Calu3 (cell line): ENCODE measurements at regions not wholly inside any gene's neighbourhood (a gene's known extent, or its start where the extent isn't known, plus 50 kb on each side); places are given as distances from the start of the nearest gene placed in this dataset.
"Not testable (repeated sequence)": the region's sequence is repeated elsewhere in the genome, so short reads cannot be mapped to it uniquely, and the experiment has no call there.

Source experiments
- BruUV-seq: library from RNA; stranded (reverse); fragments of 400-500 nt; replicated peaks from 2 replicates; lab custom pipeline; 2021; lab: Mats Ljungman, UMichigan
- CTCF ChIA-PET: fragments of 300-600 bp; sonication (Branson Sonifier 250); formaldehyde crosslinking; loops from one replicate; lab custom pipeline; 2022; ENCODE audit warnings: antibody characterized with exemption; lab: Charles Lee
- DNase-seq: peaks from one replicate; pipeline ENCODE4 v3.0.0; 2022
- H3K27ac Mint-ChIP-seq: one replicate; pipeline ENCODE4 v1.8.0; 2022; ENCODE audit warnings: mixed read lengths; ENCODE audit not compliant: unreplicated experiment
- H3K27me3 Mint-ChIP-seq: one replicate; pipeline ENCODE4 v1.8.0; 2022; ENCODE audit warnings: mixed read lengths; ENCODE audit not compliant: unreplicated experiment
- H3K36me3 Mint-ChIP-seq: one replicate; pipeline ENCODE4 v1.8.0; 2022; ENCODE audit warnings: mild to moderate bottlenecking, moderate library complexity, mixed read lengths; ENCODE audit not compliant: insufficient read depth, unreplicated experiment
- H3K4me1 Mint-ChIP-seq: one replicate; pipeline ENCODE4 v1.8.0; 2022; ENCODE audit warnings: mild to moderate bottlenecking, low read depth, mixed read lengths; ENCODE audit not compliant: unreplicated experiment
- H3K4me3 Mint-ChIP-seq: one replicate; pipeline ENCODE4 v1.8.0; 2022; ENCODE audit warnings: mild to moderate bottlenecking, low read depth, moderate library complexity, mixed read lengths; ENCODE audit not compliant: unreplicated experiment
- H3K9me3 Mint-ChIP-seq: one replicate; pipeline ENCODE4 v1.8.0; 2022; ENCODE audit warnings: low read depth, mixed read lengths; ENCODE audit not compliant: unreplicated experiment
- intact Hi-C: fragments of 100-400 bp; cut with micrococcal nuclease; formaldehyde crosslinking; loops from one replicate; pipeline ENCODE4 v1.10.0; 2022; ENCODE audit not compliant: unreplicated experiment
- TF ChIP-seq, protein P1 (sequence below): fragments of 200-600 bp; IDR thresholded peaks from one replicate; pipeline ENCODE4 v1.8.0; 2022; ENCODE audit warnings: antibody characterized with exemption; ENCODE audit not compliant: unreplicated experiment

GRCh38 chrX:63424063-63424462 lies 72.9 kb upstream of the SPIN4 start:
- peaks cover 5% of the 10 kb centered on the region for H3K36me3 Mint-ChIP-seq
- H3K4me1 Mint-ChIP-seq = peaks cover 11% of the 10 kb centered on the region
- TF ChIP-seq, protein P1, sequence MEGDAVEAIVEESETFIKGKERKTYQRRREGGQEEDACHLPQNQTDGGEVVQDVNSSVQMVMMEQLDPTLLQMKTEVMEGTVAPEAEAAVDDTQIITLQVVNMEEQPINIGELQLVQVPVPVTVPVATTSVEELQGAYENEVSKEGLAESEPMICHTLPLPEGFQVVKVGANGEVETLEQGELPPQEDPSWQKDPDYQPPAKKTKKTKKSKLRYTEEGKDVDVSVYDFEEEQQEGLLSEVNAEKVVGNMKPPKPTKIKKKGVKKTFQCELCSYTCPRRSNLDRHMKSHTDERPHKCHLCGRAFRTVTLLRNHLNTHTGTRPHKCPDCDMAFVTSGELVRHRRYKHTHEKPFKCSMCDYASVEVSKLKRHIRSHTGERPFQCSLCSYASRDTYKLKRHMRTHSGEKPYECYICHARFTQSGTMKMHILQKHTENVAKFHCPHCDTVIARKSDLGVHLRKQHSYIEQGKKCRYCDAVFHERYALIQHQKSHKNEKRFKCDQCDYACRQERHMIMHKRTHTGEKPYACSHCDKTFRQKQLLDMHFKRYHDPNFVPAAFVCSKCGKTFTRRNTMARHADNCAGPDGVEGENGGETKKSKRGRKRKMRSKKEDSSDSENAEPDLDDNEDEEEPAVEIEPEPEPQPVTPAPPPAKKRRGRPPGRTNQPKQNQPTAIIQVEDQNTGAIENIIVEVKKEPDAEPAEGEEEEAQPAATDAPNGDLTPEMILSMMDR = no peak
- intact Hi-C loops = loop anchor here (10.0 kb wide), 2 partner anchors 69 to 141 kb away; partner anchors contain the start of gene SPIN4
- CTCF ChIA-PET = no interaction called here
- BruUV-seq = no TSS peak
- no peak overlapping the region for H3K4me3 Mint-ChIP-seq
- H3K27me3 Mint-ChIP-seq = no peaks in the 10 kb centered on the region
- DNase-seq = peak; percentile 7
- no peaks in the 10 kb centered on the region for H3K9me3 Mint-ChIP-seq
- H3K27ac Mint-ChIP-seq = peak overlapping the region; percentile 22

DNA sequence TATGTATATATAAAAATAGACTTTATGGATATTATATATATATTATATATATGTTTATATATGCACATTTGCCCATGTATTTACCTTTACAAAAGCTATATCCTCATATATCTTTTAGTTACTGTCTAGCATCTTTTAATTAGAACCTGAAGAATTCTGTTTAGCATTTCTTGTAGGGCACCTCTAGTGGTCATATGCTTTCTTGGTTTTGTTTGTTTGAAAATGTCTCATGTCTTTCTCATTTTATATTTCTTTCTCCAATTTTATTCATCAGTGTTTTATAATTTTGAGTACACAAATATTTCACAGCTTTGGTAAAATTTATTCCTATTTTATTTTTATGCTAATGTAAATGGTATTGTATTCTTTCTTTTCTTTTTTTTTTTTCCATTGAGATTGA lies 70.3 kb upstream of the SPIN4 start:
- TF ChIP-seq, protein P1 = no peak
- Mint-ChIP-seq H3K27me3 (no peaks in the 10 kb centered on the region), H3K4me1 (peaks cover 11% of the 10 kb centered on the region), H3K4me3 (no peak overlapping the region), H3K36me3 (peaks cover 5% of the 10 kb centered on the region), H3K27ac (no peak overlapping the region), H3K9me3 (no peaks in the 10 kb centered on the region)
- intact Hi-C loops = loop anchor here (10.0 kb wide), 2 partner anchors 67 to 143 kb away; partner anchors contain the start of gene SPIN4
- CTCF ChIA-PET = no interaction called here
- BruUV-seq = no TSS peak
- DNase-seq = no peak

GRCh38 chrX:63418211-63418610 lies 67.1 kb upstream of the SPIN4 start:
- H3K4me3 Mint-ChIP-seq = no peak overlapping the region
- H3K36me3 Mint-ChIP-seq = no peaks in the 10 kb centered on the region
- no TSS peak for BruUV-seq
- H3K4me1 Mint-ChIP-seq = no peaks in the 10 kb centered on the region
- TF ChIP-seq, protein P1 = no peak
- intact Hi-C loops = no loop called here
- H3K27ac Mint-ChIP-seq = no peak overlapping the region
- CTCF ChIA-PET = no interaction called here
- no peak for DNase-seq
- no peaks in the 10 kb centered on the region for H3K27me3 Mint-ChIP-seq
- no peaks in the 10 kb centered on the region for H3K9me3 Mint-ChIP-seq

GRCh38 chrX:63417649-63418048 lies 66.5 kb upstream of the SPIN4 start:
- no TSS peak for BruUV-seq
- TF ChIP-seq, protein P1 = no peak
- CTCF ChIA-PET = no interaction called here
- Mint-ChIP-seq H3K4me3 (no peak overlapping the region), H3K27me3 (no peaks in the 10 kb centered on the region), H3K4me1 (no peaks in the 10 kb centered on the region), H3K9me3 (no peaks in the 10 kb centered on the region), H3K36me3 (no peaks in the 10 kb centered on the region), H3K27ac (no peak overlapping the region)
- intact Hi-C loops = no loop called here
- DNase-seq = no peak

GRCh38 chrX:63409934-63410333 lies 58.8 kb upstream of the SPIN4 start:
- intact Hi-C loops, BruUV-seq, H3K4me3 Mint-ChIP-seq, DNase-seq, H3K9me3 Mint-ChIP-seq, H3K36me3 Mint-ChIP-seq, H3K27me3 Mint-ChIP-seq, CTCF ChIA-PET, H3K27ac Mint-ChIP-seq, H3K4me1 Mint-ChIP-seq: not testable (repeated sequence)
